ENCODE measurements at regions not wholly inside any gene's neighbourhood (a gene's known extent, or its start where the extent isn't known, plus 50 kb on each side); places are given as distances from the start of the nearest gene placed in this dataset.
"Not testable (repeated sequence)": the region's sequence is repeated elsewhere in the genome, so short reads cannot be mapped to it uniquely, and the experiment has no call there.

DNA sequence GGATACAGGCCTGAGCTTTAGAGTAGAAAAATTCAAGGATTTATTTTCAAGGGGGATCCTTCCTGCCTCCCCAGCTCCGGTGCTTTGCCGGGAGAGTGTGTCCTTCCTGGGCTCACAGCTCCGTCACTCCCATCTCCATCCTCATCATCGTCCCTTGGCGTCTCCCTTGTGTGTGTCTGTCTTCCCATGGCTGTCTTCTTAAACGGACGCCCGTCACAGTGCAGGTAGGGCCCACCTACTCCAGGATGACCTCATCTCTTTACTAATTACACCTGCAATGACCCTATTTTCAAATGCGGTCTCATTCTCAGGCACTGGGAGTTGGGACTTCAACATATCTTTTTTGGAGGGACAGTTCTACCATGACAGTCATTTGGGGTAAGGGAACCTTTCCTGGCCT is 320.3 kb upstream of the C1orf174 start:
- no peak overlapping the region for H3K4me3 ChIP-seq (ENCODE audit: control insufficient read depth, low read depth, low read length)
- TF ChIP-seq, protein P1, sequence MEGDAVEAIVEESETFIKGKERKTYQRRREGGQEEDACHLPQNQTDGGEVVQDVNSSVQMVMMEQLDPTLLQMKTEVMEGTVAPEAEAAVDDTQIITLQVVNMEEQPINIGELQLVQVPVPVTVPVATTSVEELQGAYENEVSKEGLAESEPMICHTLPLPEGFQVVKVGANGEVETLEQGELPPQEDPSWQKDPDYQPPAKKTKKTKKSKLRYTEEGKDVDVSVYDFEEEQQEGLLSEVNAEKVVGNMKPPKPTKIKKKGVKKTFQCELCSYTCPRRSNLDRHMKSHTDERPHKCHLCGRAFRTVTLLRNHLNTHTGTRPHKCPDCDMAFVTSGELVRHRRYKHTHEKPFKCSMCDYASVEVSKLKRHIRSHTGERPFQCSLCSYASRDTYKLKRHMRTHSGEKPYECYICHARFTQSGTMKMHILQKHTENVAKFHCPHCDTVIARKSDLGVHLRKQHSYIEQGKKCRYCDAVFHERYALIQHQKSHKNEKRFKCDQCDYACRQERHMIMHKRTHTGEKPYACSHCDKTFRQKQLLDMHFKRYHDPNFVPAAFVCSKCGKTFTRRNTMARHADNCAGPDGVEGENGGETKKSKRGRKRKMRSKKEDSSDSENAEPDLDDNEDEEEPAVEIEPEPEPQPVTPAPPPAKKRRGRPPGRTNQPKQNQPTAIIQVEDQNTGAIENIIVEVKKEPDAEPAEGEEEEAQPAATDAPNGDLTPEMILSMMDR (conservative IDR thresholded peaks at IDR 0.05; ENCODE audit: control insufficient read depth, insufficient read depth, low read depth, low read length) = no peak
- DNase-seq (ENCODE audit: low read depth) = no peak

DNA sequence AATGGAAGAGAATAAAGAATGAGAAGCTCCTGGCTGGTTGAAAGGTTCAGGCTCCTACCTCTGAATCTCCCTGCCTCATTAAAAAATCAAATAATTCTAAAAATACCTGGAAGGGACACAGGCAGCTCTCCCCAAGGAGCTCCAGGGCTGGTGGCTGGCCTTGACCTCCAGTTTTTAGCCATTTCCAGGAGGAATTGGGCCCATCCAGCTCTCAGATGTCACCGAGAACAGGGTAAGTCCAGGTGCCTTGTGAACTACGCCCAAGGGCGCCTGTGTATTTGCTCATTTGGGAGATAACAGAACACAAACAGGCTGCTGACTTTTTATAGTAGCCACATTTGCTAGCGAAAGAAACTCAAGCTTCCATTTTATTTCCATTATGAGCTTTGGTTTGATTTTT is 321.0 kb upstream of the C1orf174 start:
- DNase-seq (ENCODE audit: low read depth) = no peak
- TF ChIP-seq, protein P1 (conservative IDR thresholded peaks at IDR 0.05; ENCODE audit: control insufficient read depth, insufficient read depth, low read depth, low read length) = no peak
- no peak overlapping the region for H3K4me3 ChIP-seq (ENCODE audit: control insufficient read depth, low read depth, low read length)

DNA sequence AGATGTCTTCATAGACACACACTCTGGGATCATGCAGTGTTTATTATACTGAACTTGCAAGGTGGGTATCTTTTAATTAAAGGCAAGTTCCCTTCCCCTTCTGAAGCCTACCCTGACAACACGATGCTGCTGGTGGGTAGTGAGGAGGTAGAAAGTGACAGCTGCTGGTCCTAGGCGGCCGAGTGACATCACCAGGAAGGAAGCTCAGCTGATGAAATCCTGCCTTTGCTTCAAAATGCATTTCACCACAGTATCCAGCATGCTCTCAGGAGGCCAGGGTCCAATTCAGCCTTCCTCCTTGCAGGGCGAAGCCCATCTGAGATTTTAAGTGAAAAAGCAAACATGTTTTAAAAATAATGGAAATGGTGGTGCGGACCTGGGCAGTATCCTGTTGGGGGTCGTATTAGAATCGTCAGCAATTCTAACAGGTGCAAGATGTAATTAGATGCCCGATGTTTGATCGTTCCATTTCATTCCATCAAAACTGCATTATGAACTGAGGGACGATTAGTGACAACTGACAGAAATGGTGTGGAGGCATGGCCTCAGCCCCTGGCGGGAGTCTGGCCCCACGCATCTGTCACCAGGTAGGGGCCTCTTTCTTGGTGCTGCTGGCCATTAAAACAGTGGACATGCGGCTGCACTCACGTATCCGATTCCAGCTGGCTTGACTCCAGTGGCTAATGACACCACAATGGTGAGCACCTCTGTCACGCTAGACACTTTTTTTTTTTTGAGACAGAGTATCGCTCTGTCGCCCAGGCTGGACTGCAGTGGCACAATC is 324.8 kb upstream of the C1orf174 start:
- TF ChIP-seq, protein P1 (conservative IDR thresholded peaks at IDR 0.05; ENCODE audit: control insufficient read depth, insufficient read depth, low read depth, low read length) = no peak
- DNase-seq (ENCODE audit: low read depth) = no peak
- H3K4me3 ChIP-seq (ENCODE audit: control insufficient read depth, low read depth, low read length) = no peak overlapping the region

DNA sequence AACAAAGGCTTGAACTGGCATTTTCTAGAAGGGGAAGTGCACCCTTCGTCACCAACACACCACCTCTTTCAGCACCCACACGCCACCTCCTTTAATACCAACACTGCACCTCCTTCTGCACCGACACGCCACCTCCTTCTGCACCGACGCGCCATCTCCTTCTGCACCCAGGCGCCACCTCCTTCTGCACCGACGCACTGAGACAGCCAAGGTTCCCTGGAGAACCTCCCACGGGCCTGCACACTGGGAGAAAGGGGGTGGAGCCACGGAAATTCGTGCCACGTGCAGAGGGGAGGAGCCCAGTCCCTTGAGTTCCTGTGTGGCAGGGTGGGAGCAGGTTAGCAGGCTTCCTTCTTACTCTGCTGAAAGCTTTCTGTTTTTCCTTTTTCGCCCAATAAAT is 327.9 kb upstream of the C1orf174 start:
- TF ChIP-seq, protein P1 (conservative IDR thresholded peaks at IDR 0.05; ENCODE audit: control insufficient read depth, insufficient read depth, low read depth, low read length) = no peak
- no peak for DNase-seq (ENCODE audit: low read depth)
- no peak overlapping the region for H3K4me3 ChIP-seq (ENCODE audit: control insufficient read depth, low read depth, low read length)

DNA sequence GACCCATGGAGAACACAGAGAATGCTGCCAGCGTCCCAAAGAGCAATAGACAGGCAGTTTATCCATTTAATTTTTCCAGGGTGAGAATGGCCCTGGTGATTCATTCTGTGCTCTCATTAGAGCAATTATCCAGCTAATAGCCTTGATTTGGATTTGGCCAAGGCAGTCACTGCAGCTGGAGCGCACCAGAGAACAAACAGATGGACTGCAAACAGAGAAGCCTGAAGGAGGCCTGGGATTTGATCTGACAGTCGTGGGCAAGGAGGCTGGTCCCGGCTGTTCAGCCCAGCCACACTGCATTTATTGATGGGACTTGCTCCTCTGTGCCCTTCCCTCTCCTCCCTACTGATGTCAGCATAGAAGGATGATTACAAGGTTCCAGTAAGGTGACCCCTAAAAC is 353.9 kb upstream of the C1orf174 start:
- TF ChIP-seq, protein P1 (conservative IDR thresholded peaks at IDR 0.05; ENCODE audit: control insufficient read depth, insufficient read depth, low read depth, low read length) = no peak
- DNase-seq (ENCODE audit: low read depth) = no peak
- H3K4me3 ChIP-seq (ENCODE audit: control insufficient read depth, low read depth, low read length) = no peak overlapping the region

DNA sequence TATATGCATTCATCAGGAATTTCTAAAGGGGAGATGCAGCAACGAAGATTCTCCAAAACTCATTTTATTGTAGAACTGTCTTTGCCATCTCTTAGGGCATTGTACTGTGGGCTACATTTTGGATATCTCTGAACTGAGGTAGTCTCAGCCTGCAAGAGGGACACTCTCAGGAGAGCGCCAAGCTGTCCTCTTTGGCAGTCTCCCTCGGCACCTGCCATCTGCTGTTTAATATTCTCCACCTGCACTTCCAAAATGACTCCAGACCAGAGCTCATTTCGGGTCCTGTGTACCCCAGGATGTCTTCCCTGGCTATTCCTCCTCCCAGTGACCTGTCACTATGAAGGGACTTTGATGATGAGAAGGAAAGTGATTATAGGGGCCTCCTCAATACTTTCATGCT is 356.3 kb upstream of the C1orf174 start:
- H3K4me3 ChIP-seq (ENCODE audit: control insufficient read depth, low read depth, low read length) = no peak overlapping the region
- no peak for DNase-seq (ENCODE audit: low read depth)
- TF ChIP-seq, protein P1 (conservative IDR thresholded peaks at IDR 0.05; ENCODE audit: control insufficient read depth, insufficient read depth, low read depth, low read length) = no peak

DNA sequence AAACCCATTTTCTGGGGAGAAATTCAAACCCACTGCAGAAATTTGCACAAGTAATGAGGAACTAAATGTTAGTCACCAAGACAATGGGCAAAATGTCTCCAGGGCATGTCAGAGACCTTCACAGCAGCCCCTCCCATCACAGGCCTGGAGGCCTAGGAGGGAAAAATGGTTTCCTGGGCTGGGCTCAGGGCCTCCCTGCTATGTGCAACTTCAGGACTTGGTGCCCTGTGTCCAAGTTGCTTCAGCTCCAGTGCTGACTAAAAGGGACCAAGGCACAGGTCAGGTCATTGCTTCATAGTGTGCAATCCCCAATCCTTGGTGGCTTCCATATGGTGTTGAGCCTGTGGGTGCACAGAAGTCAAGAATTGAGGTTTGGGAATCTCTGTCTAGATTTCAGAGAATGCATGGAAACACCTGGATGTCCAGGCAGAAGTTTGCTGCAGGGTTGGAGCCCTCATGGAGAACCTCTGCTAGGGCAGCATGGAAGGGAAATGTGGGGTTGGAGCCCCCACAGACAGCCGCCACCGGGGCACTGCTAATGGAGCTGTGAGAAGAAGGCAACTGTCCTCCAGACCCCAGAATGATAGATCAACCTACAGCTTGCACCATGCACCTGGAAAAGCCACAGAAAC is 358.2 kb upstream of the C1orf174 start:
- H3K4me3 ChIP-seq (ENCODE audit: control insufficient read depth, low read depth, low read length); DNase-seq (ENCODE audit: low read depth): not testable (repeated sequence)
